Lower leg skin (tissue), 4 donors: ENCODE measurements at regions not wholly inside any gene's neighbourhood (a gene's known extent, or its start where the extent isn't known, plus 50 kb on each side); places are given as distances from the start of the nearest gene placed in this dataset.

Experiments
- DNase-seq, 2 donors: peaks; one replicate each; pipeline ENCODE4 v3.0.0-alpha.2; 2019; ENCODE audit warnings: low spot score in 2 of 2
- H3K4me3 ChIP-seq: fragments of 200-600 bp; sonication (generic); 2 replicates; pipeline ENCODE4 v1.5.1; 2017; ENCODE audit warnings: mild to moderate bottlenecking, low read depth; ENCODE audit not compliant: poor library complexity, severe bottlenecking
- POLR2A ChIP-seq, 2 donors: fragments of 450-650 bp; IDR thresholded peaks; one replicate each; pipeline ENCODE4 v1.6.1; 2016 to 2017; ENCODE audit warnings: antibody characterized with exemption in 2 of 2, mild to moderate bottlenecking in 1 of 2, moderate library complexity in 1 of 2
- WGBS, 2 donors: methylation state at CpG; one replicate each; pipeline ENCODE4 v1.1.5; 2018; 5-methylcytosine and 5-hydroxymethylcytosine counted together
- intact Hi-C: fragments of 100-400 bp; cut with DNase I; formaldehyde crosslinking; loops from one replicate; pipeline ENCODE4 v1.15.0; 2023; ENCODE audit warnings: low total_unique reads
- TF ChIP-seq, protein P1 (sequence below), 3 donors: fragments of 450-650 bp; IDR thresholded peaks; one replicate each; pipeline ENCODE4 v1.5.1; 2016; ENCODE audit warnings: antibody characterized with exemption in 3 of 3, mild to moderate bottlenecking in 3 of 3, moderate library complexity in 2 of 3

DNA sequence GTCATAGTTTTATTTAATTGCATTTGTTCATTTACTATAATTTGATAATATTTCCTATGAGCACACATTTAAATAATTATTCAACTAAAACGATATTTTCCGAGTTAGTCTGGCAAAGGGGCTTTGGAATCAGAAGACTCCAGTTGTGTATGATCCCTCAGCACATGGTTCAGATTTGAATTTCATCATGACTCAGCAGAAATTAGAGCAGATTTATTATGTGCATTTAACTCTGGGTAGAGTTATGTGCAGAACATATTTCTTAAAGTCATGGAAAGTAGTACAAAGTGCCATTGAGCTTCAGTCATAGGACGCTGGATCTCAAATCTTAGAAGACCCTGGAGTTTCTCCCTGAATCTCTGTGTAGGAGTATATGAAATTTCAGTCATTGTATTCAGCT lies 106.7 kb downstream of the ADCYAP1 start:
- H3K4me3 ChIP-seq, result no peak overlapping the region
- intact Hi-C loops, result no loop called here
- WGBS, 2 donors, result 50 to 58% methylated on average over 3 of the region's 3 CpGs
- no peak for DNase-seq
- TF ChIP-seq, protein P1, sequence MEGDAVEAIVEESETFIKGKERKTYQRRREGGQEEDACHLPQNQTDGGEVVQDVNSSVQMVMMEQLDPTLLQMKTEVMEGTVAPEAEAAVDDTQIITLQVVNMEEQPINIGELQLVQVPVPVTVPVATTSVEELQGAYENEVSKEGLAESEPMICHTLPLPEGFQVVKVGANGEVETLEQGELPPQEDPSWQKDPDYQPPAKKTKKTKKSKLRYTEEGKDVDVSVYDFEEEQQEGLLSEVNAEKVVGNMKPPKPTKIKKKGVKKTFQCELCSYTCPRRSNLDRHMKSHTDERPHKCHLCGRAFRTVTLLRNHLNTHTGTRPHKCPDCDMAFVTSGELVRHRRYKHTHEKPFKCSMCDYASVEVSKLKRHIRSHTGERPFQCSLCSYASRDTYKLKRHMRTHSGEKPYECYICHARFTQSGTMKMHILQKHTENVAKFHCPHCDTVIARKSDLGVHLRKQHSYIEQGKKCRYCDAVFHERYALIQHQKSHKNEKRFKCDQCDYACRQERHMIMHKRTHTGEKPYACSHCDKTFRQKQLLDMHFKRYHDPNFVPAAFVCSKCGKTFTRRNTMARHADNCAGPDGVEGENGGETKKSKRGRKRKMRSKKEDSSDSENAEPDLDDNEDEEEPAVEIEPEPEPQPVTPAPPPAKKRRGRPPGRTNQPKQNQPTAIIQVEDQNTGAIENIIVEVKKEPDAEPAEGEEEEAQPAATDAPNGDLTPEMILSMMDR (IDR thresholded peaks at IDR 0.05), result no peak

DNA sequence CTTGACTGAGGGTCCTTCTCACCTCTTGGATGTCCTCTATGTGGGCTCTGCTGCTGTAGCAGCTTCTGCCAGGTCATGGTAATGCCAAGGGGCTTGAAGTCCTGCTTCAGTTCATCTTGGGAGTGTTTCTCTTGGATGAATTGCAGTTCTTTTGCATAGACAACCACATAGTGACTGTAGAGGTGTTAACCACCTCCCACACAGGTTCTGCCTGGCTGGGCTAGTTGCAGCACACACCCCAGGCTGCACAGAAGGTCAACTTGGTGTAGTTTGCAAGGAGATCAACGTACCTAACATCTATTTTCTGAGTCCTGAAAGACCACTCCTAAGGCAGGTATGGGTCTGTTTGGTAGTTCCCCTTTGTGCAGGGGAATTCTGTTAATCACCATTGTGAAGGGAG lies 108.1 kb downstream of the ADCYAP1 start:
- no peak for TF ChIP-seq POLR2A (IDR thresholded peaks at IDR 0.05)
- TF ChIP-seq, protein P1 (IDR thresholded peaks at IDR 0.05), result no peak
- no peak overlapping the region for H3K4me3 ChIP-seq
- WGBS, 2 donors, result 56 to 63% methylated on average over 1 of the region's 1 CpG
- intact Hi-C loops, result no loop called here
- DNase-seq, result no peak

DNA sequence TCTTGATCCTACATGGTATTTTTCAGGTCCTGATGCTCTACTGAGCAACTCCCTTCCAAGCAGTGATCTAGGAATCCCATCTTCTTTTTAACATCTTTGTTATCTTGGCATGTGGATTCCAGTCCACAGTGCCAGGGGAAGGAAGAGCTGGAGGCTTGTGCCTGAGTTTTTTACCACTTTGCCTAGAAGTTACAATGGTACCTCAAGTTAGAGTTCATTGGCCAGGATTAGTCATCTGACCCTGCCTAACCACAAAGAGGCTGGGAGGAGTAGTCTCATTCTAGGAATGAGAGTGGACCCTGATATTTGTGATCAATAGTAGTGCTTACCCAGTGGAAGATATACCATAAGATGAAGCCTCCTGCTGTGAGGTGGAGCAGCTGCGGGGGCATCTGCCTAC lies 109.3 kb downstream of the ADCYAP1 start:
- H3K4me3 ChIP-seq, result no peak overlapping the region
- no peak for TF ChIP-seq POLR2A (IDR thresholded peaks at IDR 0.05)
- TF ChIP-seq, protein P1 (IDR thresholded peaks at IDR 0.05), result no peak
- WGBS, 2 donors, result 60 to 87% methylated on average over 1 of the region's 1 CpG
- intact Hi-C loops, result no loop called here
- DNase-seq, result no peak

DNA sequence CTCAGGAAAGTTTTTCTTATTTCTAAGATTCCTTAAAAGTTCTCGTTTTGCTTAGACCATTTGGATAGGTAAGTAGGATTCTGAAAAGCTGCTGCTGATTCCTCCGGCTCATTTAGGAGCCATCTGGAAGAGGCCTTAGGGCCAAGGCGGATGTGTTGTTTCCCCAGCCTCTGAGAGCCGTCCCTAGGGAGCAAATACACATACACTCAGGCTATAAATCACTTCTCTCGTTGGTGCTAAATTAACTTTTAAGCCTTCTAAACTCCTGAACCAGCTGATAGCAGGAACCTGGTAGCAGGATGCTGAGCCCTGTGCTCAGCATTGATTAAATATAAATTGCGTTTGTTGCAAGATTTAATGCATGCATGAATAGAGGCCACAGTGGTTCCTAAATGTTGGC lies 109.8 kb downstream of the ADCYAP1 start:
- DNase-seq, result no peak
- intact Hi-C loops, result no loop called here
- H3K4me3 ChIP-seq, result no peak overlapping the region
- 22 to 26% methylated on average over 6 of the region's 6 CpGs for WGBS, 2 donors
- TF ChIP-seq, protein P1 (IDR thresholded peaks at IDR 0.05), result no peak
- TF ChIP-seq POLR2A (IDR thresholded peaks at IDR 0.05), result no peak

DNA sequence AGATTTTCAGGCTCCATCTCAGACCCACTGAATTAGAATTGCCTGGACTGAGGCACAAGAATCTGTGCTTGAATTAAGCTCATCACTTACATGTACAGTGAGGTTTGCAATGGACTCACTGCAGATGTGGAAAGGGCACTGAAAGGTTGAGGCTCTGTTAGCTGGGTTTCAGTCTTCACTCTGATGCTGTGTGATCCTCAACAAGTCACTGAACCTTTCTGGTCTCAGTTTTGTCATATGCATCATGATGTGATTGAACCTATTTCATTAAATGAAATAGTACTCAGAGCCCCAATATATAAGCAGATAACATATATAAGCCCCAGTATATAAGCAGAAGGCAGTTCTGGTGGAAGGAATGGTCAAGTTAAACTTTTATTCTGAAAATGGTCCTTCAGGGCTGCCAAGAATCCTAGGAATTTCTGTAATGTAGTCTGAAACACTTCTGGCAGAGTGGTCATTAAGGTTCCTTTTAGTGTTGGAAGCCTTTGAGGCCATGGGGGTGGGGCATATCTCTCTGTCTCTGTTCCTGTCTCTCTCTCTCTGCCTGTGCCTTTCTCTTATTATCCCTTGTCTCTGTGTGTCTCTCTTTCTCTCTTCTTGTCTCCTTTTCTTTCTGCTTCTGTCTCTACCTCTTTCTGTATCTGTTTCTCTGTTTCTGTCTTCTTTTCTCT lies 110.4 kb downstream of the ADCYAP1 start:
- H3K4me3 ChIP-seq, result no peak overlapping the region
- DNase-seq, result no peak
- TF ChIP-seq, protein P1 (IDR thresholded peaks at IDR 0.05), result no peak
- no peak for TF ChIP-seq POLR2A (IDR thresholded peaks at IDR 0.05)
- intact Hi-C loops, result no loop called here

DNA sequence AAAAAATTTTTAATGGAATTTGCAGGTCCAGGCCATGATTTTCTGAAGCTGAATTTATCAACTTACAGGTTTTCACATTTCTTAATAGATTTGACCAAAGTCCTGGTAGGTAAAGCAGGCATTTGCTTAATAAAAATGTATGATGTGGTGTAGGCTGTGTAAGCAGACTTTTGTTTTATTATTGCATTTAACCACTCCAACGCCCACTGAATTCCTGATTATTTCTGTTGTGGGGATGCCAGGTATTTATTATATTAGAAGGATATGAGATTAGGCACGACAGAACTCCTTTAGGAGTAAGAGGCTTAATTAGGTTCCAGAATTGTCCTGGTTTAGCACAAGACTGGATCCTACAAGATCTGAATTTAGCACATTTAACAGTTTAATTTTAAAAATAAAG lies 111.1 kb downstream of the ADCYAP1 start:
- intact Hi-C loops, result no loop called here
- no peak for DNase-seq
- H3K4me3 ChIP-seq, result no peak overlapping the region
- TF ChIP-seq POLR2A (IDR thresholded peaks at IDR 0.05), result no peak
- TF ChIP-seq, protein P1 (IDR thresholded peaks at IDR 0.05), result no peak
- 34 to 50% methylated on average over 2 of the region's 2 CpGs for WGBS, 2 donors
